Fibroblast of pulmonary artery (primary cell): ENCODE measurements at regions not wholly inside any gene's neighbourhood (a gene's known extent, or its start where the extent isn't known, plus 50 kb on each side); places are given as distances from the start of the nearest gene placed in this dataset.

Source experiments
- DNase-seq: peaks from one replicate; pipeline ENCODE4 v3.0.0-alpha.2; 2010; ENCODE audit warnings: low read depth
- H3K4me3 ChIP-seq: replicated peaks from 2 replicates; pipeline ENCODE4 v1.5.1; 2011; ENCODE audit warnings: low read depth, mild to moderate bottlenecking, control low read depth, low read length, moderate library complexity
- TF ChIP-seq, protein P1 (sequence below): IDR thresholded peaks from 2 replicates; pipeline ENCODE4 v1.5.1; 2011; ENCODE audit warnings: mild to moderate bottlenecking, control low read depth, low read length, inconsistent platforms; ENCODE audit errors: missing control alignments

DNA sequence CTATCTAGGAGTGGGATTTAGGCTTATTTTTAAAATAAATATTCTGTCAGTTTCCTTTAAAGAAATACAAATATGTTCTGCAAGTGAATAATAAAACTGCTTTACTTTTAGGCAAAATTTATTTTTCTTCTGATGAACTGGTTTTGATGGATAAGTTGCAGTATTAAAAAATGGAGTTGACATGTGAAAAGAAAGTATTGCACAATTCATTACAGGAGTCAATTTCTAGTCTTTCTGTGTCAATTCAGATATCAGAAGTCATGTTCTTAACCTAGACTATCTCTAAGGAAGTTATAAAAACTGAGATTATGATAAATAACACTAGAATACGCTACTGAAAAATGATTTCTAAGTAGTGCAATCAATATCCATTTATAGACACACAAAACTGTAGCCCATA lies 270.2 kb upstream of the TMPRSS15 start:
- H3K4me3 ChIP-seq = no peak overlapping the region
- TF ChIP-seq, protein P1, sequence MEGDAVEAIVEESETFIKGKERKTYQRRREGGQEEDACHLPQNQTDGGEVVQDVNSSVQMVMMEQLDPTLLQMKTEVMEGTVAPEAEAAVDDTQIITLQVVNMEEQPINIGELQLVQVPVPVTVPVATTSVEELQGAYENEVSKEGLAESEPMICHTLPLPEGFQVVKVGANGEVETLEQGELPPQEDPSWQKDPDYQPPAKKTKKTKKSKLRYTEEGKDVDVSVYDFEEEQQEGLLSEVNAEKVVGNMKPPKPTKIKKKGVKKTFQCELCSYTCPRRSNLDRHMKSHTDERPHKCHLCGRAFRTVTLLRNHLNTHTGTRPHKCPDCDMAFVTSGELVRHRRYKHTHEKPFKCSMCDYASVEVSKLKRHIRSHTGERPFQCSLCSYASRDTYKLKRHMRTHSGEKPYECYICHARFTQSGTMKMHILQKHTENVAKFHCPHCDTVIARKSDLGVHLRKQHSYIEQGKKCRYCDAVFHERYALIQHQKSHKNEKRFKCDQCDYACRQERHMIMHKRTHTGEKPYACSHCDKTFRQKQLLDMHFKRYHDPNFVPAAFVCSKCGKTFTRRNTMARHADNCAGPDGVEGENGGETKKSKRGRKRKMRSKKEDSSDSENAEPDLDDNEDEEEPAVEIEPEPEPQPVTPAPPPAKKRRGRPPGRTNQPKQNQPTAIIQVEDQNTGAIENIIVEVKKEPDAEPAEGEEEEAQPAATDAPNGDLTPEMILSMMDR = no peak
- no peak for DNase-seq

DNA sequence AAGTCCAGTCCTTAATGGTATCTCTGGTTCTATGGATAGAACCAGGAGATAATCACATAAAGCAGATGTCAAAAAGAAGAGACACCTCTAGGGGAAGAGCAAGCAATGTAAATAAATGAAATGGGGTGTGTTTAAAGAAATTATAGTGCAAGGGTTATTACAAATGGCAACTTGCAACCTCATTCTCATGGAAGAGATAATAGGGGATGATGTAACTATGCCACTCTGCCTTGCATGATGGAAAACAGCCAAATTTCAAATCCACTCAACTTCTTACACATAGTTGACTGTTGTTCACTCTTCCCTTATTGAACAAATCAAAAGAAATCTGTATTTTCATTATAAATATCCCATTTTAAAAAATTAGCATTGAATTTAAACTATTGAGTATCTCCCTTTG lies 274.0 kb upstream of the TMPRSS15 start:
- no peak for DNase-seq
- no peak overlapping the region for H3K4me3 ChIP-seq
- TF ChIP-seq, protein P1 = no peak

DNA sequence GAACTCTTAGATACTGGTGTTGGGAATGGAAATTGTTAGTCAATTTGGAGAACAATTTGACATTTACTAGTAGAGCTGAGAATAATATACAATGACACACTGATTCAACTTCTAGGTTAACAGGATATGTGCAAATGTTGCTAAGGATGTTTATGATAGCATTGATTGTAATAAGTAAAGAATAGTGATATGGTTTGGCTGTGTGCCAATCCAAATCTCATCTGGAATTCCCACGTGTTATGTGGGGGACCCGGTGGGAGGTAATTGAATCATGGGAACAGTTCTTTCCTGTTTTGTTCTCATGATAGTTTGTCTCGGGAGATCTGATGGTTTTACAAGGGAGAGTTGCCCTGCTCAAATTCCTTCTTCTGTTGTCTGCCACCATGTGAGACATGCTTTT lies 302.4 kb upstream of the TMPRSS15 start:
- DNase-seq = no peak
- no peak overlapping the region for H3K4me3 ChIP-seq
- TF ChIP-seq, protein P1 = no peak

DNA sequence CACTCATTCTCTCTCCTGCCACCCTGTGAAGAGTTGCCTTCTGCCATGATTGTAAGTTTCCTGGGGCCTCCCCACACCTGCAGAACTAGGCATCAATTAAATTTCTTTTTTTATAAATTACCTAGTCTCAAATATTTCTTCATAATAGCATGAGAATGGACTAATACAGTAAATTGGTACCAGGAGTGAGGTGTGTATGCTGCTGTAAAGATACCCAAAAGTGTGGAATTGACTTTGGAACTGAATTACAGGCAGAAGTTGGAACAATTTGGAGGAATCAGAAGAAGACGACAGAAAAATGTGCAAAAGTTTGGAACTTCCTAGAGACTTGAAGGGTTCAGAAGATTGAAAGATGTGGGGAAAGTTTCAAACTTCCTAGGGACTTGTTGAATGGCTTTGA lies 308.1 kb upstream of the TMPRSS15 start:
- no peak for DNase-seq
- TF ChIP-seq, protein P1 = no peak

DNA sequence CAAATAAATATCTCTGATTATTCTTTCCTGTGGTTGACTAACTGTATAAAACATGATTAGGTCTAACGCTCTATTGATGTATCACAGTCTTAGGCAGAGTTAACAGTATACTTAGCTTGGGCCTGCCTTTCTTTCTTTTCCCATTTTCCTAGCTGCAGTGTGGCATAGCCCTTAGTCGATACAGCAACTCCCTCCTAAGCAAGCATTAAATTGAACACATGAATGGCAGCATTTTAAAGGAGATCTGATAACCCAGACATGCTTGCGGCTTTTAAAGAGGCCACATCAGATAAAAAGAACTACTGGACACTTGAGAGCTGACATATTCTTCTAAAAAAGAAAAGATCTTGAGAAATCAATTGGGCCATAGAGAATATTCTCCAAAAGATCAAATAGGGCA lies 312.0 kb upstream of the TMPRSS15 start:
- no peak overlapping the region for H3K4me3 ChIP-seq
- TF ChIP-seq, protein P1 = no peak
- no peak for DNase-seq

More for the DNA sequence above, 308.1 kb upstream of the TMPRSS15 start:
- H3K4me3 ChIP-seq = no peak overlapping the region

DNA sequence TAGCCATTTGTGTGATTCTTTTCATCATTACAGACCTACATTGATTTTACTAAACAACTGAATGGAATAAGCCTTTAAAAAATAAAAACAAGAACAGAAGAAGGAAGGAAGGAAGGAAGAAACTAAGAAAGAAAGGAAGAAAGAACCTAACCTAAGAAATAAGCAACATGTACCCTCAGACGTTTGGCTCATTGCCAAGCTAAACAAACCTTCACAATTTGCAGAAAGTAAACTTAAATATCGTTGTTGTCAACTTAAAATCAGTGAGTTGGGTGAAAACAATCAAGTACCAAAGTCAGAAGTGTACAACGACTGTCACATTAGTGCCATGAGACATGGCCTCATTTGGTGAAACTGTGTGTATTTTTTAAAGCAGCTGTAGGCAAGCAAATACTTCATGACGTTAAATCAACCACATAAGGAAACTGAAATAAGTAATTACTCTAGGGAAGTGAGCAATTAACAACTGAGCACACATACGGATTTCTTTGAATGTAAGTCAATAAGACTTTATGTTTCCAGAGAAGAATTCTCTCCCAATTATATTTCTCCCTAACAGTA lies 313.1 kb upstream of the TMPRSS15 start:
- TF ChIP-seq, protein P1 = no peak
- no peak for DNase-seq
- H3K4me3 ChIP-seq = no peak overlapping the region

DNA sequence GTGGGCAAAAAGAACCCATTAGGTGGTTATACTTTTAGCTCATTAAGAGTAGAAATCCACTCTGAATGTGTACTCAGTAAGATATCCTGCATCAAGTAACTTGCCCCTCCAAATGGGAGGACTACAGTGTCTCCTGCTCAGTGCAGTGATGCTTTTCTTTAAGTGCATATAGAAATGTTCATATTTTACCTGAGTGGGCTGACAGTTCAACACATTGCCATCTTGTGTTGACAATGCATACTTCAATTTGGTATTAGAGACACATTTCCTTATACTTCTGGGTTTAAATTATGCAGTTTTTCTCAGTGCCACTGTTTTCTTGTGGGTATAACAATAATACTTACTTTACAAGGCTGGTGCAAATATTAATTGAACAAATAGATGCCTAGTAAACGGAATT lies 318.6 kb upstream of the TMPRSS15 start:
- TF ChIP-seq, protein P1 = no peak
- no peak overlapping the region for H3K4me3 ChIP-seq
- DNase-seq = no peak
